CD14-positive monocyte (primary cell): ENCODE measurements at regions not wholly inside any gene's neighbourhood (a gene's known extent, or its start where the extent isn't known, plus 50 kb on each side); places are given as distances from the start of the nearest gene placed in this dataset.

Experiments
- DNase-seq, 3 donors: peaks; one replicate each; pipeline ENCODE4 v3.0.0-alpha.2; 2011 to 2022
- H2AFZ ChIP-seq: 2 replicates; pipeline ENCODE4 v1.6.0; 2012; ENCODE audit warnings: mild to moderate bottlenecking, low read depth, low read length, inconsistent platforms; ENCODE audit not compliant: insufficient read depth, poor library complexity, severe bottlenecking
- H3K27ac ChIP-seq, 2 donors: 1 replicate in 1 of 2; 2 replicates in 1 of 2; pipeline ENCODE4 v1.5.1; 2012 to 2013; ENCODE audit warnings: low read length in 2 of 2, control low read depth in 1 of 2, inconsistent platforms in 1 of 2, low read depth in 1 of 2, mild to moderate bottlenecking in 1 of 2
- H3K27me3 ChIP-seq, 2 donors: one replicate each; pipeline versions ENCODE4 v1.6.0 to v1.6.1; 2011 to 2013; ENCODE audit warnings: low read length in 2 of 2; ENCODE audit not compliant: control insufficient read depth in 2 of 2, insufficient read depth in 2 of 2
- H3K36me3 ChIP-seq, 2 donors: replicated peaks in 1 of 2; 1 replicate in 1 of 2; 2 replicates in 1 of 2; pipeline versions ENCODE4 v1.5.1 to v1.6.1; 2012 to 2013; ENCODE audit warnings: low read length in 2 of 2, control low read depth in 1 of 2, inconsistent platforms in 1 of 2, mild to moderate bottlenecking in 1 of 2; ENCODE audit not compliant: insufficient read depth in 2 of 2, control insufficient read depth in 1 of 2
- H3K4me1 ChIP-seq, 2 donors: 1 replicate in 1 of 2; 2 replicates in 1 of 2; pipeline versions ENCODE4 v1.5.1 to v1.6.1; 2012 to 2013; ENCODE audit warnings: low read length in 2 of 2, control low read depth in 1 of 2, inconsistent platforms in 1 of 2, mild to moderate bottlenecking in 1 of 2, moderate library complexity in 1 of 2; ENCODE audit not compliant: insufficient read depth in 2 of 2, control insufficient read depth in 1 of 2
- H3K4me2 ChIP-seq: replicated peaks from 2 replicates; pipeline ENCODE3; 2012; ENCODE audit warnings: low read length, moderate library complexity, mild to moderate bottlenecking; ENCODE audit not compliant: poor library complexity, severe bottlenecking; ENCODE audit errors: extremely low read depth
- H3K4me3 ChIP-seq, 3 experiments: fragments of 200-600 bp in 1 of 3; sonication (generic) in 1 of 3; replicated peaks in 1 of 3; 1 replicate in 2 of 3; 2 replicates in 1 of 3; pipeline ENCODE4 v1.5.1; 2011 to 2013; ENCODE audit warnings: low read length in 3 of 3, mild to moderate bottlenecking in 3 of 3, control low read depth in 2 of 3, low read depth in 2 of 3, inconsistent platforms in 1 of 3, moderate library complexity in 1 of 3
- H3K79me2 ChIP-seq: 2 replicates; pipeline ENCODE4 v1.6.0; 2012; ENCODE audit warnings: mild to moderate bottlenecking, control low read depth, inconsistent platforms, low read length, moderate library complexity; ENCODE audit not compliant: insufficient read depth
- H3K9ac ChIP-seq: 2 replicates; pipeline ENCODE4 v1.6.0; 2017; ENCODE audit warnings: low read length, mild to moderate bottlenecking; ENCODE audit not compliant: insufficient read depth, poor library complexity, severe bottlenecking
- H3K9me3 ChIP-seq, 2 donors: replicated peaks in 1 of 2; 1 replicate in 1 of 2; 2 replicates in 1 of 2; pipeline versions ENCODE4 v1.5.1 to v1.6.1; 2012 to 2013; ENCODE audit warnings: low read length in 2 of 2, control low read depth in 1 of 2; ENCODE audit not compliant: control insufficient read depth in 1 of 2, insufficient read depth in 1 of 2
- H4K20me1 ChIP-seq: 2 replicates; pipeline ENCODE4 v1.6.0; 2012; ENCODE audit warnings: mild to moderate bottlenecking, low read length, control low read depth, moderate library complexity; ENCODE audit not compliant: insufficient read depth
- H3K27ac Mint-ChIP-seq, 7 donors: one replicate each; pipeline ENCODE4 v1.8.0; 2020; ENCODE audit warnings: mild to moderate bottlenecking in 7 of 7, mixed read lengths in 7 of 7, moderate library complexity in 6 of 7, inconsistent platforms in 2 of 7
- H3K27me3 Mint-ChIP-seq, 3 donors: one replicate each; pipeline ENCODE4 v1.8.0; 2021 to 2022; ENCODE audit warnings: low read depth in 3 of 3, mild to moderate bottlenecking in 3 of 3, mixed read lengths in 3 of 3, moderate library complexity in 3 of 3, inconsistent platforms in 1 of 3
- H3K36me3 Mint-ChIP-seq, 2 donors: one replicate each; pipeline ENCODE4 v1.8.0; 2020; ENCODE audit warnings: mixed read lengths in 2 of 2, inconsistent platforms in 1 of 2, mild to moderate bottlenecking in 1 of 2
- H3K4me1 Mint-ChIP-seq: one replicate; pipeline ENCODE4 v1.8.0; 2020; ENCODE audit warnings: mild to moderate bottlenecking, mixed read lengths
- H3K4me3 Mint-ChIP-seq, 2 donors: one replicate each; pipeline ENCODE4 v1.8.0; 2020; ENCODE audit warnings: mild to moderate bottlenecking in 2 of 2, mixed read lengths in 2 of 2, moderate library complexity in 1 of 2
- H3K9me3 Mint-ChIP-seq, 7 donors: one replicate each; pipeline ENCODE4 v1.8.0; 2020 to 2022; ENCODE audit warnings: mixed read lengths in 7 of 7, mild to moderate bottlenecking in 6 of 7, moderate library complexity in 6 of 7, inconsistent platforms in 2 of 7
- WGBS: methylation state at CpG from one replicate; pipeline ENCODE4 v1.1.5; 2013; ENCODE audit warnings: missing lambda C conversion rate; ENCODE audit not compliant: insufficient coverage; 5-methylcytosine and 5-hydroxymethylcytosine counted together
- intact Hi-C, 2 donors: fragments of 100-400 bp; cut with micrococcal nuclease; formaldehyde crosslinking; loops; one replicate each; pipeline versions ENCODE4 v1.15.0 to v1.15.1; 2023
- TF ChIP-seq, protein P1 (sequence below): fragments of 200-600 bp; IDR thresholded peaks from one replicate; pipeline ENCODE4 v1.8.0; 2022; ENCODE audit warnings: antibody characterized with exemption, mild to moderate bottlenecking

DNA sequence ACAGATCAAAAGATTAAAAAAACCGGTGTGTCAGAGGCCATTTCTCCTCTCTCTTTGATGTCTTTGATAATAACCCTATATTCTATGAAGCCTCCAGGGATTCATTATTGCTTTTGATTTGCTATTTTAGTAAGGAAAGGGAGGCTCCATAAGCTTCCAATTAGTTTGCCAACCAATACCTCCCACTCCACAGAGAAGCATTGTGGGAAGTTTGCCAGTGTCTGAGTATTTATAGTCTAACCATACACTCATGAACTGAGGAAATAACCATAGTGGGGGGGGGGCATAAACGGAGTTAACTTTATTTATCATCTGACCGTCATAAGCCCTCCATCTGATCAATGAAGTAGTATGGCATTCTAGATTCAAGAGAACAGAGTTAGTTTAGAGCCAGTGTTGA is 1066.8 kb upstream of the PABPC4L start:
- DNase-seq: no peak
- H3K27me3 Mint-ChIP-seq: no peaks in the 10 kb centered on the region
- Histone ChIP-seq H3K27me3 (no peaks in the 10 kb centered on the region), H3K9me3 (no peaks in the 10 kb centered on the region), H3K4me2 (no peak overlapping the region), H2AFZ (no peak overlapping the region), H3K36me3 (no peaks in the 10 kb centered on the region), H4K20me1 (no peaks in the 10 kb centered on the region), H3K4me1 (no peaks in the 10 kb centered on the region), H3K27ac (no peak overlapping the region), H3K79me2 (no peaks in the 10 kb centered on the region), H3K9ac (no peak overlapping the region), H3K4me3 (no peak overlapping the region)
- H3K27ac Mint-ChIP-seq: no peak overlapping the region
- no CpG with 5 or more reads among the region's 3 CpGs for WGBS
- no peaks in the 10 kb centered on the region for H3K36me3 Mint-ChIP-seq
- H3K9me3 Mint-ChIP-seq: peaks cover 0 to 2% (median 0%) of the 10 kb centered on the region in 7 donors
- TF ChIP-seq, protein P1, sequence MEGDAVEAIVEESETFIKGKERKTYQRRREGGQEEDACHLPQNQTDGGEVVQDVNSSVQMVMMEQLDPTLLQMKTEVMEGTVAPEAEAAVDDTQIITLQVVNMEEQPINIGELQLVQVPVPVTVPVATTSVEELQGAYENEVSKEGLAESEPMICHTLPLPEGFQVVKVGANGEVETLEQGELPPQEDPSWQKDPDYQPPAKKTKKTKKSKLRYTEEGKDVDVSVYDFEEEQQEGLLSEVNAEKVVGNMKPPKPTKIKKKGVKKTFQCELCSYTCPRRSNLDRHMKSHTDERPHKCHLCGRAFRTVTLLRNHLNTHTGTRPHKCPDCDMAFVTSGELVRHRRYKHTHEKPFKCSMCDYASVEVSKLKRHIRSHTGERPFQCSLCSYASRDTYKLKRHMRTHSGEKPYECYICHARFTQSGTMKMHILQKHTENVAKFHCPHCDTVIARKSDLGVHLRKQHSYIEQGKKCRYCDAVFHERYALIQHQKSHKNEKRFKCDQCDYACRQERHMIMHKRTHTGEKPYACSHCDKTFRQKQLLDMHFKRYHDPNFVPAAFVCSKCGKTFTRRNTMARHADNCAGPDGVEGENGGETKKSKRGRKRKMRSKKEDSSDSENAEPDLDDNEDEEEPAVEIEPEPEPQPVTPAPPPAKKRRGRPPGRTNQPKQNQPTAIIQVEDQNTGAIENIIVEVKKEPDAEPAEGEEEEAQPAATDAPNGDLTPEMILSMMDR: no peak
- intact Hi-C loops: no loop called here
- H3K4me3 Mint-ChIP-seq: no peak overlapping the region
- H3K4me1 Mint-ChIP-seq: no peaks in the 10 kb centered on the region

DNA sequence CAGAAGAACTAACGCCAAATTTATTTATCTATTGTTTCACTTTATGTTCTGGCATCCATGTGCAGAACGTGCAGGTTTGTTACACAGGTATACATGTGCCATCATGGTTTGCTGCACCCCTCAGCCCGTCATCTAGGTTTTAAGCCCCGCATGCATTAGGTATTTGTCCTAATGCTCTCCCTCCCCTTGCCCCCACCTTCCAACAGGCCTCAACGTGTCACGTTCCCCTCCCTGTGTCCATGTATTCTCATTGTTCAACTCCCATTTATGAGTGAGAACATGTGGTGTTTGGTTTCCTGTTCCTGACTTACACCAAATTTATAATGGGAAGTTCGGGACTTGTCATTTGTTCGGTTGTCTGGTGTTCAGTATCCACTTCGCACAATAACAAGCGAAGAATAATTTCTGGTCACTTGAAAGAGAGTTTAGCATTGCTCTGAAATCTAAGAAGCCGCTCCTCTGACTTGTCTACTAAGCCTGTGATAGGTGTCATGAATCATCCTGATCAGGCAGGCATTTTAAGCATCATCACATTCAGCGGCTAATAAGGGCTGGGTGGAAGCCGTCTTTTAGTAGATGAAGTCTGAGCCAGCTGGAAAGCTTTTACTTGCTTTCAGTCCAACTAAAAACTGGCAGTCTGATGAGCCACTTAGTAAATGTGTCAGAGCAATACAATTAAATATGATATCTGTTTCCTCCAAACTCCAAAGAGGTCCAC is 1065.7 kb upstream of the PABPC4L start:
- no peaks in the 10 kb centered on the region for H3K9me3 ChIP-seq

More for the DNA sequence above, 1065.7 kb upstream of the PABPC4L start:
- intact Hi-C loops: no loop called here
- H3K27ac Mint-ChIP-seq: no peak overlapping the region
- peaks cover 0 to 2% (median 0%) of the 10 kb centered on the region in 7 donors for H3K9me3 Mint-ChIP-seq
- Histone ChIP-seq H3K27ac (no peak overlapping the region), H3K79me2 (no peaks in the 10 kb centered on the region), H3K4me3 (no peak overlapping the region), H3K4me1 (no peaks in the 10 kb centered on the region), H3K27me3 (no peaks in the 10 kb centered on the region), H2AFZ (no peak overlapping the region), H4K20me1 (no peaks in the 10 kb centered on the region), H3K9ac (no peak overlapping the region), H3K36me3 (no peaks in the 10 kb centered on the region), H3K4me2 (no peak overlapping the region)
- no peak for DNase-seq
- no peaks in the 10 kb centered on the region for H3K27me3 Mint-ChIP-seq
- H3K4me3 Mint-ChIP-seq: no peak overlapping the region
- TF ChIP-seq, protein P1: no peak
- H3K36me3 Mint-ChIP-seq: no peaks in the 10 kb centered on the region
- no peaks in the 10 kb centered on the region for H3K4me1 Mint-ChIP-seq
- 67% methylated on average over 5 of the region's 13 CpGs for whole genome bisulfite sequencing
